ENCODE measurements at regions not wholly inside any gene's neighbourhood (a gene's known extent, or its start where the extent isn't known, plus 50 kb on each side); places are given as distances from the start of the nearest gene placed in this dataset.
"Not testable (repeated sequence)": the region's sequence is repeated elsewhere in the genome, so short reads cannot be mapped to it uniquely, and the experiment has no call there.

DNA sequence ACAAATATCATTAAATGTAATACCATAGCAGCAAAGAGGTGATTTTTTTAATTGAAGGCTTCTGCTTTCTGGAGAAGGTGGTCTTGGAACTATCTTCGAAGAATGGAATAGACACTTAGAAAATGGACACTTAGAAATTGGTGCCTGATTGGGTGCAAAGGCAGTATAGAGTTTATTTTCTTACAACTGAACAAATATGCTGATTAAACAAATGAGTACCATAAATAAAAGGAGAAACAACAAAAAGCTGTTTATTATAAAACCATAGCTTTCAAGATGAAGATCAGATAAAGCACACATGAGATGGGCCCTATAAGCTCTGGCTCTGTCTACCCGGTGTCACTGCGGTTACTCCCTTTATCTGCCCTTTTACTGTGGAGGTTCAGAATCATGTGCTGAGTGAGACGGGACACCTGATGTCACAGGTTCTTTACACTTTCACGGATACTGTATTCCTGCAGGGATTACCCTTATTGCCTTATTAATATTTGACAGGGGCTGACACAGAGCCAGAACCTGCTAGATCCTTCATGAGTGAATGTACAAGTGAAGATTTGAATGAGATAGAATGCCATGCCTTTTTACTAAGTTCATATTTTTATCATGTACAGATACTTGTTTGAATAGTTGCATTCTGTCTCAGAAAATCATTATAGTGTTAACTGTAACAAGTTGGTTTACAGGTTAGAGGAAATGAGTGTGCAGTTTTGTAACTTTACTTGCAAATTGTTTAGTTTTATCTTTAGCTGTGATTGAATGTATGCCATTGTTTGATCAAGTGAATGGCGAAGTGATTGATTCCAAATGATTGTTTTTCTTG is 477.5 kb upstream of the RGS6 start:
- in situ Hi-C loops (cut with HindIII; ENCODE audit: low pct_unique_long_range_greater_than_20kb, low sequenced_read_pairs), result no loop called here
- DNase-seq (ENCODE audit: low read depth), result no peak

GRCh38 chr14:71460091-71460490 is 472.1 kb upstream of the RGS6 start:
- in situ Hi-C loops (cut with HindIII; ENCODE audit: low pct_unique_long_range_greater_than_20kb, low sequenced_read_pairs), result no loop called here
- no peak for DNase-seq (ENCODE audit: low read depth)

DNA sequence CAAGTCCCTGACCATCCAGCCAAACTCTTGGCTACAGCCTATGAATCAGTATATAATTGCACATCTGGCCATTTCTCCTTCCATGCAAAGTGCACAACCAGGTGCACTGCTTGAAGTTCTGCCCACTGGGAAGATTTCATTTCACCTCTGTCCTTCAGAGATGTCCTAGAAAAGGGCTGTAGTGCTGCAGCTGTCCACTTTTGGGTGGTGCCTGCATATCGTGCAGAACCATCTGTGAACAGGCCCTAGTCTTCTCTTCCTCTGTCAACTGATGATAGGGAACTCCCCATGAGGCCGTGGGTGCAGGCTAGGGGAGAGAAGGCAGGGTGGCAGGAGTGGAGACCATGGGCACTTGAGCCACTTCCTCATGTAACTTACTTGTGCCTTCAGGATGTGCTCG is 470.6 kb upstream of the RGS6 start:
- in situ Hi-C loops (cut with HindIII; ENCODE audit: low pct_unique_long_range_greater_than_20kb, low sequenced_read_pairs); DNase-seq (ENCODE audit: low read depth): not testable (repeated sequence)

- in situ Hi-C loops (cut with HindIII; ENCODE audit: low pct_unique_long_range_greater_than_20kb, low sequenced_read_pairs), result no loop called here
Measured at GRCh38 chr14:71463807-71464206, 468.4 kb upstream of the RGS6 start.

DNA sequence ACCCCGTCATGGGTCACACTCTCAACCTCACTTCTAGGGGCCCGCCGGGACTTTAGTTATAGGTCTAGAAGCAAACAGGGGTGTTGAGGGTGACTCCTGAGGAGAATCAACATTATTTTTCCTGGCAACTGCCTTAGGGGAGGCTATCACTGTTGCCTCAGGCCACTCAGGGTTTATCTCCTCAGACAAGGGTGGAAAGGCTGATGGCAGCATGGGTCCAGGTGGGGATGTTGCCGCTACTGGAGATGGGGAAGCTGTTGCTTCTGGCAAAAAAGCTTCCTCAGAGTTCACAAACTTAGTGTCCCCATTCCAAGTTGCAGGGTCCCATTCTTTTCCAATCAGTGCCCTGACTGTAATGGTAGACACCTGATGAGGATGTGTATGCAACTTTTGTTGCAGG is 467.4 kb upstream of the RGS6 start:
- in situ Hi-C loops (cut with HindIII; ENCODE audit: low pct_unique_long_range_greater_than_20kb, low sequenced_read_pairs), result no loop called here
- no peak for DNase-seq (ENCODE audit: low read depth)

More at GRCh38 chr14:71463807-71464206, 468.4 kb upstream of the RGS6 start:
- no peak for DNase-seq (ENCODE audit: low read depth)

GRCh38 chr14:71465316-71465715 is 466.9 kb upstream of the RGS6 start:
- DNase-seq (ENCODE audit: low read depth), result no peak
- in situ Hi-C loops (cut with HindIII; ENCODE audit: low pct_unique_long_range_greater_than_20kb, low sequenced_read_pairs), result no loop called here

GRCh38 chr14:71466251-71466650 is 466.0 kb upstream of the RGS6 start:
- in situ Hi-C loops (cut with HindIII; ENCODE audit: low pct_unique_long_range_greater_than_20kb, low sequenced_read_pairs), result no loop called here
- no peak for DNase-seq (ENCODE audit: low read depth)

DNA sequence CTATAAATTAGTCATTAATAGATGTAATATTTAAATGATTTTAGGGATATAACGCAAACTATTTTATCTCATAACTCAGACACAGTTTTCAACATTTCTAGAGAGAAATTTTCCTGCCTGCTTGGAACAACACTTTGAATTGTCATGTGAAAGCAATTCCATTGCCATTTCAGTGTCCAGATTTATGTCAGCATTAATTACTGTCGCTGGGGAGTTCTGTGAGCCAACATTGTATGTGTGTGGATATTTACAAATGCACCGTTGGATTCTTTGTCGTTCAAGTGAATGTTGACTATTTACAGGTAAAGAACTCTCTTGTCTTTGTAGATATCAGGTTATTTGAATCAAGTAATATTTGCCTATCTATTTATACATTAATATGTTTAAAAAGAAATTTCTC is 465.3 kb upstream of the RGS6 start:
- no peak for DNase-seq (ENCODE audit: low read depth)
- in situ Hi-C loops (cut with HindIII; ENCODE audit: low pct_unique_long_range_greater_than_20kb, low sequenced_read_pairs), result no loop called here

DNA sequence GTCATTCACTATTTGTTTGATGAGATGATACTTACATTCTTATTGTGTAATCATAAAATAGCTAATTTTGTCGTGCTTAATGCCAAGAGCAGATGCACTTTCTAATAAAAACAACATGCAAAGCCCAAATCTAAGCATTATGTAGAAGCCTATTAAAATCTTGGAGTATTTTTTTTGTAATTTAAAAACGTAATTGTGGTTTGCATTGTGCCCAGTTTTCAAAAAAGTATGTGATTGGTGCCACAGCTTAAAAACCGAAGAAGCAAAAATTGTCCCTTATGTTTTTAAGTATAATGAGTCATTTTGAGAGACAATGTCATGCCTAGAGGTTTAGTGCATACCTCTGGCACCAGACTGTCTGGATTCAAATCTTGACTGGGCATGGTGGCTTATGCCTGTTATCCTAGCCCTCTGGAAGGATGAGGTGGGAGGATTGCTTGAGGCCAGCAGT is 464.8 kb upstream of the RGS6 start:
- no peak for DNase-seq (ENCODE audit: low read depth)
- in situ Hi-C loops (cut with HindIII; ENCODE audit: low pct_unique_long_range_greater_than_20kb, low sequenced_read_pairs), result no loop called here

GRCh38 chr14:71468701-71469100 is 463.5 kb upstream of the RGS6 start:
- no peak for DNase-seq (ENCODE audit: low read depth)
- in situ Hi-C loops (cut with HindIII; ENCODE audit: low pct_unique_long_range_greater_than_20kb, low sequenced_read_pairs), result no loop called here

GRCh38 chr14:71469643-71470335 is 462.4 kb upstream of the RGS6 start:
- in situ Hi-C loops (cut with HindIII; ENCODE audit: low pct_unique_long_range_greater_than_20kb, low sequenced_read_pairs), result no loop called here
- DNase-seq (ENCODE audit: low read depth), result no peak

- DNase-seq (ENCODE audit: low read depth), result no peak
- in situ Hi-C loops (cut with HindIII; ENCODE audit: low pct_unique_long_range_greater_than_20kb, low sequenced_read_pairs), result no loop called here
Measured at GRCh38 chr14:71471634-71472355, 460.4 kb upstream of the RGS6 start.

GRCh38 chr14:71472356-71473340 is 459.6 kb upstream of the RGS6 start:
- no peak for DNase-seq (ENCODE audit: low read depth)

DNA sequence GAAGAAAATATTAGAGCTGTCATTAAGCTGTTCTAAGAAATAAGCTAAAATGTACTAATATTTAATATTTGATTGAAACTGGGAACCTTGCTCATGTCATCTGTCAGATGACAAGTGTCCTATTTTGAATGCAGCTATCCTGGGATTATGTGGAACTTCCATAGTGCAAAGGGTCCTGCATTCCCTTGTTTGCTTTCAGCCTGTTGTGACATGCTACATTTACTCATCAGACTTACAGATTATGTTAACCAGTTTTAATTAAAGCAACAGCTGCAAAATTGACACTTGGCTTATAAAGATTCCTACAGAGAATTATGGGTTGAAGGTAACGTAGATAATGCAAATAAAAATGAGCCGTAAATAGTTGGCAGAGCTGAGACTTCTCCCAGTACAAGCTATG is 458.4 kb upstream of the RGS6 start:
- no peak for DNase-seq (ENCODE audit: low read depth)
- in situ Hi-C loops (cut with HindIII; ENCODE audit: low pct_unique_long_range_greater_than_20kb, low sequenced_read_pairs), result no loop called here

More at GRCh38 chr14:71472356-71473340, 459.6 kb upstream of the RGS6 start:
- in situ Hi-C loops (cut with HindIII; ENCODE audit: low pct_unique_long_range_greater_than_20kb, low sequenced_read_pairs), result no loop called here

DNA sequence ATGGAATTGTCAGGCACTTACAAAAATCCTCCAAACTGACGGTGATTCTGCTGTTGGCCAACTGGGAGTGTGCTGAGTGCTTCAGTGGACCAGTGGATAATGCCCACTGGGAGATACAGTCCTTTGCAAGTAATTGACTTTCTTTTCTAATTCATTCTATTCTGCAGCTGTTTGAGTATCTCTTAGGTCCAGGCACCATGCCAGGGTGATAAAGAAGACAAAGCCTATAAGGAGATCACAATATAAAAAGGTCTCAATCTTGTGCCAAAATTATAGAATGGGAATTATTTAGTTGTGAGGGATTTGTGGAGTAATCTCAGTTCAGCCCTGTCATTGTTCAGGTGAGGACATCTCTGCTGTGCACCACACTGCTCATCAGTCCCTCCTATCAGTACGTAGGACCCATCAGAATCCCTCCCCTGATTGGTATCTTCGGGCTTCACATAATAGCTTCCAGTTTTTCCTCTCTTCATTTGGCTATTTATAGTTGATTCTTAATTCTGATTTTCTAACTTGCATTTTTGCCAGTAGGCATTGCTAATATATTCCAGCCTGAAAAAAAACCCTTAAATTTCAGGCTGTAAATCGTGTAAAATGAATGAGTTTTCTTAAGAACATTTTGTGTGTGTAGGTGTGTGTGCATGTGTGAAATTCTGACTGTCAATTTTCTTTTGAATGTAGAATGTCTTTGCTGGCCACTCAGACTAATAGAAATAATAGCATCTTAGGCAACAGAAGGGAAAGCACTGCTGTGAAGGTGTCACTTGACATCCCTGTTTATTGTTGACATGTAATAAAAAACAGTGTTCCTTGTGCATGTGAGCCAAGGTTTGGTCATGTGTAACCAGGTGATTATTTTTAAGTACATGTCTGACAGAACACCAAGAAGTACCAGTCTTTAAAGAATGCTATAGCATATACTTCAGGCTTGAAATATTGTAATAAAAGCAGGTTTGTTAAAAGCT is 457.6 kb upstream of the RGS6 start:
- no peak for DNase-seq (ENCODE audit: low read depth)
- in situ Hi-C loops (cut with HindIII; ENCODE audit: low pct_unique_long_range_greater_than_20kb, low sequenced_read_pairs), result no loop called here

DNA sequence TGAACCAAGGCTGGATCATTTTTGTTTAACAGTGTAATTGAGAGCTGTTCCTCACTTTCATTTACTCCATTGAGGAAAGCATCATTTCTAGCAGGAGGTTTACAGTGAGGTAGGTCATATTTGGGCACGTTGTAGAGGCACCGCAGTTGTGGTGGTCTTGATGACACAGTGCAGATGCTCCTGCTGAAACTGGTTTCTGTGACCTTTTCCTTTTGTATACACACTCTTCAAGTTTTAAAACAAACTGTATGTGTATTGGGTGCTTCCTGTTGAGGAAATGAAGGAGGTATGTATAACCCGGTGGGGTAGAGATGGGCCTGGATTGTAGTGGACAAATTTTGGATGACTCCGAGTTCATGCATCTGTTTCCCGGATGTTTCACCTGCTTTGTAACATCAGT is 456.3 kb upstream of the RGS6 start:
- DNase-seq (ENCODE audit: low read depth), result no peak
- in situ Hi-C loops (cut with HindIII; ENCODE audit: low pct_unique_long_range_greater_than_20kb, low sequenced_read_pairs), result no loop called here

DNA sequence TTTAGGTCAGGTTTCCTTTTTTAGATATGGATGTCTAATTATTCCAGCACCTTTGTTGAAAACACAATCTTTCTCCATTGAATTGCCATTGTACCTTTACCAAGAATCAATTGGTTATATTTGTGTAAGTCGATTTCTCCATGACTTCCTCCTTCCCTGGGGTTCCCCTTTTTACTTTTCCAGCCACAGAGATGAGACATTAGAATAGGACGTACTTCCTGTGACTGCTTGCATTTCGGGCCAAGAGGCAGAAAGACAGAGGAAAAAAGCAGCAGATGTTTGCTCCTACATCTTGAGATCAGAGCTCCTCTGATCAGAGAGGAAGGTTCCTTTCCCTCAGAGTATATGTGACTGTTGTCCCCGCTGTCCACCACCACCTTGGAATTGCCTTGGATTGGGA is 453.7 kb upstream of the RGS6 start:
- in situ Hi-C loops (cut with HindIII; ENCODE audit: low pct_unique_long_range_greater_than_20kb, low sequenced_read_pairs), result no loop called here
- no peak for DNase-seq (ENCODE audit: low read depth)
